ENCODE measurements at regions not wholly inside any gene's neighbourhood (a gene's known extent, or its start where the extent isn't known, plus 50 kb on each side); places are given as distances from the start of the nearest gene placed in this dataset.

- Histone ChIP-seq H3K4me3 (no peak overlapping the region), H3K27ac (no peak overlapping the region), H3K9me3 (no peaks in the 10 kb centered on the region), H3K4me1 (no peaks in the 10 kb centered on the region), H3K36me3 (replicated peaks in 1 of 2; ENCODE audit: insufficient read depth in 1 of 2, low read depth in 2 of 2) (no peaks in the 10 kb centered on the region), H3K27me3 (no peaks in the 10 kb centered on the region)
- ATAC-seq (no peak), DNase-seq (no peak)
- no peak for TF ChIP-seq CTCF (IDR thresholded peaks at IDR 0.05)
- TF ChIP-seq POLR2A (IDR thresholded peaks at IDR 0.05), result no peak
- intact Hi-C loops (cut with DNase I), result no loop called here
- WGBS, 2 donors, result 76 to 77% methylated on average over 7 to 12 of the region's 12 CpGs
These were observed 348.3 kb upstream of the B3GAT1 start for GRCh38 chr11:134760299-134760698.

GRCh38 chr11:134759855-134760254, 347.8 kb upstream of the B3GAT1 start:
- H3K36me3 ChIP-seq (replicated peaks in 1 of 2; ENCODE audit: insufficient read depth in 1 of 2, low read depth in 2 of 2), result no peaks in the 10 kb centered on the region
- DNase-seq (no peak), ATAC-seq (no peak)
- no peak overlapping the region for H3K27ac ChIP-seq
- H3K9me3 ChIP-seq, result no peaks in the 10 kb centered on the region
- H3K4me3 ChIP-seq, result no peak overlapping the region
- H3K27me3 ChIP-seq, result no peaks in the 10 kb centered on the region
- intact Hi-C loops (cut with DNase I), result no loop called here
- TF ChIP-seq POLR2A (IDR thresholded peaks at IDR 0.05) (no peak), CTCF (IDR thresholded peaks at IDR 0.05) (no peak)
- no peaks in the 10 kb centered on the region for H3K4me1 ChIP-seq
- 66% methylated on average over 11 of the region's 11 CpGs; no CpG with 5 or more reads in 1 of the 2 donors for WGBS, 2 donors

GRCh38 chr11:134759274-134759673, 347.2 kb upstream of the B3GAT1 start:
- Histone ChIP-seq H3K36me3 (replicated peaks in 1 of 2; ENCODE audit: insufficient read depth in 1 of 2, low read depth in 2 of 2) (no peaks in the 10 kb centered on the region), H3K27me3 (no peaks in the 10 kb centered on the region), H3K4me1 (no peaks in the 10 kb centered on the region), H3K9me3 (no peaks in the 10 kb centered on the region), H3K4me3 (no peak overlapping the region), H3K27ac (no peak overlapping the region)
- DNase-seq (peak in 2 of 4 donors; percentile 8 to 37), ATAC-seq (no peak)
- 13 to 18% methylated on average over 5 to 11 of the region's 11 CpGs for WGBS, 2 donors
- no peak for TF ChIP-seq POLR2A (IDR thresholded peaks at IDR 0.05)
- TF ChIP-seq CTCF (IDR thresholded peaks at IDR 0.05), result no peak
- intact Hi-C loops (cut with DNase I), result no loop called here

GRCh38 chr11:134758342-134758931, 346.4 kb upstream of the B3GAT1 start:
- 79 to 87% methylated on average over 5 to 8 of the region's 10 CpGs for WGBS, 2 donors
- no peaks in the 10 kb centered on the region for H3K4me1 ChIP-seq
- H3K27me3 ChIP-seq, result no peaks in the 10 kb centered on the region
- H3K9me3 ChIP-seq, result no peaks in the 10 kb centered on the region
- H3K4me3 ChIP-seq, result no peak overlapping the region
- TF ChIP-seq POLR2A (IDR thresholded peaks at IDR 0.05), result no peak
- TF ChIP-seq CTCF (IDR thresholded peaks at IDR 0.05), result no peak
- ATAC-seq, result no peak
- DNase-seq, result no peak
- no peak overlapping the region for H3K27ac ChIP-seq
- no peaks in the 10 kb centered on the region for H3K36me3 ChIP-seq (replicated peaks in 1 of 2; ENCODE audit: insufficient read depth in 1 of 2, low read depth in 2 of 2)
- intact Hi-C loops (cut with DNase I), result no loop called here

- no peaks in the 10 kb centered on the region for H3K27me3 ChIP-seq
- H3K4me3 ChIP-seq, result no peak overlapping the region
- H3K27ac ChIP-seq, result no peak overlapping the region
- no peaks in the 10 kb centered on the region for H3K36me3 ChIP-seq (replicated peaks in 1 of 2; ENCODE audit: insufficient read depth in 1 of 2, low read depth in 2 of 2)
- 78 to 86% methylated on average over 3 of the region's 3 CpGs for WGBS, 2 donors
- H3K4me1 ChIP-seq, result no peaks in the 10 kb centered on the region
- ATAC-seq (no peak), DNase-seq (no peak)
- H3K9me3 ChIP-seq, result no peaks in the 10 kb centered on the region
- intact Hi-C loops (cut with DNase I), result no loop called here
- no peak for TF ChIP-seq CTCF (IDR thresholded peaks at IDR 0.05)
- no peak for TF ChIP-seq POLR2A (IDR thresholded peaks at IDR 0.05)
These were observed 345.6 kb upstream of the B3GAT1 start for GRCh38 chr11:134757633-134758032.

All from body of pancreas (tissue), 4 donors.